H1 (cell line): ENCODE measurements at regions not wholly inside any gene's neighbourhood (a gene's known extent, or its start where the extent isn't known, plus 50 kb on each side); places are given as distances from the start of the nearest gene placed in this dataset.

Source experiments
- CTCF ChIA-PET: fragments of 300-600 bp; sonication (Branson Sonifier 250); formaldehyde crosslinking; loops from one replicate; lab custom pipeline; 2021; ENCODE audit not compliant: partially characterized antibody; lab: Charles Lee
- POLR2A ChIA-PET: fragments of 300-600 bp; sonication (Branson Sonifier 250); formaldehyde crosslinking; loops from one replicate; lab custom pipeline; 2021; ENCODE audit warnings: inconsistent platforms; ENCODE audit not compliant: partially characterized antibody; lab: Charles Lee
- DNase-seq, 2 experiments: peaks; one replicate each; pipeline versions ENCODE4 v3.0.0 to v3.0.0-alpha.2; 2010 to 2022; ENCODE audit warnings: low spot score in 2 of 2, low read depth in 1 of 2, mixed read lengths in 1 of 2
- FAIRE-seq: peaks from 2 replicates; lab custom pipeline; 2011; peaks lifted over from hg19 to GRCh38; lab: Jason Lieb, UNC
- H2AFZ ChIP-seq: 2 replicates; pipeline ENCODE4 v1.8.1; 2012; ENCODE audit warnings: low read length, inconsistent platforms
- H2AK5ac ChIP-seq: 2 replicates; pipeline ENCODE4 v1.6.1; 2013; ENCODE audit warnings: low read depth, low read length
- H2BK120ac ChIP-seq: replicated peaks from 2 replicates; pipeline ENCODE3; 2013; ENCODE audit warnings: low read depth, low read length, inconsistent platforms
- H2BK12ac ChIP-seq: 2 replicates; pipeline ENCODE4 v1.6.1; 2013; ENCODE audit warnings: low read depth, low read length
- H2BK15ac ChIP-seq: 2 replicates; pipeline ENCODE4 v1.6.1; 2013; ENCODE audit warnings: low read length
- H2BK20ac ChIP-seq: 2 replicates; pipeline ENCODE4 v1.6.1; 2013; ENCODE audit warnings: low read length
- H2BK5ac ChIP-seq: 2 replicates; pipeline ENCODE4 v1.6.1; 2013; ENCODE audit warnings: low read depth, low read length
- H3K14ac ChIP-seq: 2 replicates; pipeline ENCODE4 v1.6.1; 2013; ENCODE audit warnings: inconsistent platforms; ENCODE audit not compliant: insufficient read length
- H3K18ac ChIP-seq: 2 replicates; pipeline ENCODE4 v1.6.1; 2013; ENCODE audit warnings: low read length; ENCODE audit errors: extremely low read depth
- H3K23ac ChIP-seq: 2 replicates; pipeline ENCODE4 v1.6.1; 2013; ENCODE audit warnings: inconsistent platforms; ENCODE audit not compliant: insufficient read length
- H3K23me2 ChIP-seq: 2 replicates; pipeline ENCODE4 v1.6.1; 2013; ENCODE audit warnings: low read depth, low read length
- H3K27ac ChIP-seq: 2 replicates; pipeline ENCODE4 v1.6.1; 2011; ENCODE audit warnings: low read depth, low read length, inconsistent platforms
- H3K27me3 ChIP-seq, 4 experiments: replicated peaks in 1 of 4; 1 replicate in 1 of 4; 2 replicates in 3 of 4; pipeline versions ENCODE4 v1.6.1 to v1.8.1; 2011 to 2013; ENCODE audit warnings: low read length in 3 of 4, mild to moderate bottlenecking in 3 of 4, inconsistent platforms in 2 of 4, mixed read lengths in 2 of 4, moderate library complexity in 1 of 4; ENCODE audit not compliant: control insufficient read depth in 3 of 4, insufficient read depth in 3 of 4; ENCODE audit errors: extremely low read depth in 1 of 4
- H3K36me3 ChIP-seq, 4 experiments: 2 replicates each; pipeline versions ENCODE4 v1.6.1 to v1.8.1; 2011 to 2013; ENCODE audit warnings: mild to moderate bottlenecking in 4 of 4, low read length in 3 of 4, moderate library complexity in 2 of 4, control low read depth in 1 of 4, inconsistent platforms in 1 of 4; ENCODE audit not compliant: insufficient read depth in 4 of 4, control insufficient read depth in 2 of 4
- H3K4ac ChIP-seq: replicated peaks from 2 replicates; pipeline ENCODE3; 2013; ENCODE audit warnings: low read length, low read depth, mixed read lengths, inconsistent platforms; ENCODE audit not compliant: insufficient read length
- H3K4me1 ChIP-seq, 4 experiments: replicated peaks in 1 of 4; 1 replicate in 1 of 4; 2 replicates in 3 of 4; pipeline versions ENCODE4 v1.6.1 to v1.8.1; 2011 to 2013; ENCODE audit warnings: low read length in 3 of 4, inconsistent platforms in 2 of 4, mixed read lengths in 1 of 4; ENCODE audit not compliant: insufficient read depth in 4 of 4, control insufficient read depth in 3 of 4
- H3K4me2 ChIP-seq, 2 experiments: 2 replicates each; pipeline versions ENCODE4 v1.6.1 to v1.8.1; 2011 to 2013; ENCODE audit warnings: low read depth in 2 of 2, low read length in 2 of 2, control low read depth in 1 of 2, inconsistent platforms in 1 of 2, mild to moderate bottlenecking in 1 of 2; ENCODE audit not compliant: insufficient read depth in 1 of 2
- H3K4me3 ChIP-seq, 4 experiments: fragments of 200-600, 300-600 bp in 1 of 4; sonication (generic), shearing (Covaris generic), sonication (Bioruptor Twin) in 1 of 4; 2 replicates each; pipeline versions ENCODE4 v1.5.1 to v1.8.1; 2011 to 2016; ENCODE audit warnings: low read length in 4 of 4, low read depth in 3 of 4, control low read depth in 2 of 4, inconsistent platforms in 2 of 4, mild to moderate bottlenecking in 2 of 4, mixed read lengths in 1 of 4, moderate library complexity in 1 of 4; ENCODE audit not compliant: insufficient read depth in 2 of 4; ENCODE audit errors: extremely low read depth in 1 of 4
- H3K56ac ChIP-seq: replicated peaks from 2 replicates; pipeline ENCODE3; 2013; ENCODE audit warnings: low read depth, mild to moderate bottlenecking, mixed read lengths, low read length, inconsistent platforms; ENCODE audit not compliant: insufficient read length
- H3K79me1 ChIP-seq: 2 replicates; pipeline ENCODE4 v1.6.1; 2013; ENCODE audit warnings: low read depth, low read length, control low read depth
- H3K79me2 ChIP-seq, 2 experiments: 2 replicates each; pipeline versions ENCODE4 v1.6.1 to v1.8.1; 2012 to 2013; ENCODE audit warnings: low read length in 2 of 2, mild to moderate bottlenecking in 2 of 2, inconsistent platforms in 1 of 2; ENCODE audit not compliant: insufficient read depth in 2 of 2, control insufficient read depth in 1 of 2
- H3K9ac ChIP-seq, 4 experiments: replicated peaks in 1 of 4; 1 replicate in 1 of 4; 2 replicates in 3 of 4; pipeline versions ENCODE4 v1.6.1 to v1.8.1; 2011 to 2013; ENCODE audit warnings: low read depth in 3 of 4, low read length in 3 of 4, control low read depth in 2 of 4, mild to moderate bottlenecking in 2 of 4, moderate library complexity in 2 of 4, inconsistent platforms in 1 of 4; ENCODE audit errors: extremely low read depth in 1 of 4
- H3K9me3 ChIP-seq, 2 experiments: 2 replicates each; pipeline versions ENCODE4 v1.6.1 to v1.8.1; 2012 to 2013; ENCODE audit warnings: mild to moderate bottlenecking in 2 of 2, moderate library complexity in 2 of 2, control low read depth in 1 of 2, inconsistent platforms in 1 of 2, low read depth in 1 of 2, low read length in 1 of 2, mixed read lengths in 1 of 2; ENCODE audit not compliant: insufficient read depth in 2 of 2
- H4K20me1 ChIP-seq, 2 experiments: replicated peaks in 1 of 2; 2 replicates each; pipeline versions ENCODE3 to v1.8.1; 2011 to 2013; ENCODE audit warnings: inconsistent platforms in 2 of 2, low read length in 2 of 2, mild to moderate bottlenecking in 1 of 2; ENCODE audit not compliant: insufficient read depth in 2 of 2, control insufficient read depth in 1 of 2
- H4K5ac ChIP-seq: 2 replicates; pipeline ENCODE4 v1.6.1; 2013; ENCODE audit warnings: low read length, low read depth, mixed read lengths, inconsistent platforms; ENCODE audit not compliant: insufficient read length
- H4K8ac ChIP-seq: 2 replicates; pipeline ENCODE4 v1.8.0; 2013; ENCODE audit warnings: mild to moderate bottlenecking, moderate library complexity, low read length, inconsistent platforms; ENCODE audit not compliant: insufficient read depth; ENCODE audit errors: extremely low read depth
- H4K91ac ChIP-seq: replicated peaks from 2 replicates; pipeline ENCODE3; 2013; ENCODE audit warnings: low read length, mixed read lengths, inconsistent platforms; ENCODE audit not compliant: insufficient read length
- CBX8 ChIP-seq: fragments of 300-800, 300-1000 bp; sonication (generic); IDR thresholded peaks from 2 replicates; pipeline ENCODE4 v1.7.1; 2016; ENCODE audit warnings: low read depth, low read length, borderline replicate concordance
- CTBP2 ChIP-seq: IDR thresholded peaks from 2 replicates; pipeline ENCODE4 v1.7.0; 2011; ENCODE audit warnings: borderline replicate concordance, mild to moderate bottlenecking, moderate library complexity, mixed read lengths, low read length; ENCODE audit not compliant: insufficient read depth, insufficient read length
- HDAC2 ChIP-seq, 2 experiments: fragments of 300-600 bp in 1 of 2; sonication (generic) in 1 of 2; IDR thresholded peaks; 2 replicates each; pipeline ENCODE4 v1.6.1; 2011 to 2012; ENCODE audit warnings: low read depth in 2 of 2, low read length in 2 of 2, mild to moderate bottlenecking in 2 of 2, moderate library complexity in 2 of 2, borderline replicate concordance in 1 of 2, inconsistent platforms in 1 of 2
- HDAC6 ChIP-seq: IDR thresholded peaks from one replicate; pipeline ENCODE4 v1.7.1; 2012; ENCODE audit warnings: low read depth, mild to moderate bottlenecking, inconsistent platforms, low read length, moderate library complexity
- KDM1A ChIP-seq: fragments of 200-600, 300-600 bp; sonication (generic); IDR thresholded peaks from 2 replicates; pipeline ENCODE4 v1.7.1; 2016; ENCODE audit warnings: mild to moderate bottlenecking, low read length, borderline replicate concordance
- NANOG ChIP-seq: IDR thresholded peaks from 2 replicates; pipeline ENCODE4 v1.6.1; 2011; ENCODE audit warnings: low read length, low read depth, mild to moderate bottlenecking, inconsistent platforms; ENCODE audit not compliant: insufficient read depth, poor library complexity, severe bottlenecking
- PHF8 ChIP-seq: fragments of 200-600 bp; sonication (generic); conservative IDR thresholded peaks from 2 replicates; pipeline ENCODE4 v1.7.1; 2012; ENCODE audit warnings: low read depth, mild to moderate bottlenecking, inconsistent platforms, low read length, moderate library complexity
- POLR2A ChIP-seq, 2 experiments: IDR thresholded peaks; 1 replicate in 1 of 2; 2 replicates in 1 of 2; pipeline ENCODE4 v1.6.1; 2011; ENCODE audit warnings: low read depth in 2 of 2, low read length in 2 of 2, mild to moderate bottlenecking in 2 of 2; ENCODE audit errors: control extremely low read depth in 1 of 2
- RXRA ChIP-seq: IDR thresholded peaks from 2 replicates; pipeline ENCODE4 v1.6.1; 2011; ENCODE audit warnings: low read depth, mild to moderate bottlenecking, low read length, moderate library complexity; ENCODE audit not compliant: insufficient read depth
- SIX5 ChIP-seq: IDR thresholded peaks from 2 replicates; pipeline ENCODE4 v1.6.1; 2011; ENCODE audit warnings: mild to moderate bottlenecking, low read depth, low read length
- TAF7 ChIP-seq: optimal IDR thresholded peaks from 2 replicates; pipeline ENCODE3; 2011; ENCODE audit warnings: low read depth, mild to moderate bottlenecking, inconsistent platforms, low read length, moderate library complexity, borderline replicate concordance
- TCF12 ChIP-seq: IDR thresholded peaks from 2 replicates; pipeline ENCODE4 v1.6.1; 2011; ENCODE audit warnings: low read depth, mild to moderate bottlenecking, low read length
- YY1 ChIP-seq: IDR thresholded peaks from 2 replicates; pipeline ENCODE4 v1.6.1; 2011; ENCODE audit warnings: low read depth, mild to moderate bottlenecking, low read length
- WGBS, 2 experiments: shearing (Covaris generic) in 1 of 2; methylation state at CpG; one replicate each; pipeline versions ENCODE4 v1.1.6 to v1.1.7; 2013 to 2015; ENCODE audit warnings: low lambda C conversion rate in 2 of 2, mixed read lengths in 2 of 2, inconsistent platforms in 1 of 2, low coverage in 1 of 2, missing lambda C conversion rate in 1 of 2; ENCODE audit not compliant: insufficient replicate concordance in 2 of 2, insufficient coverage in 1 of 2, insufficient read length in 1 of 2; ENCODE audit errors: extremely low coverage in 1 of 2, missing lambda C conversion rate in 1 of 2; 5-methylcytosine and 5-hydroxymethylcytosine counted together
- TF ChIP-seq, protein P1 (sequence below): IDR thresholded peaks from 2 replicates; pipeline ENCODE4 v1.6.1; 2012; ENCODE audit warnings: inconsistent platforms

DNA sequence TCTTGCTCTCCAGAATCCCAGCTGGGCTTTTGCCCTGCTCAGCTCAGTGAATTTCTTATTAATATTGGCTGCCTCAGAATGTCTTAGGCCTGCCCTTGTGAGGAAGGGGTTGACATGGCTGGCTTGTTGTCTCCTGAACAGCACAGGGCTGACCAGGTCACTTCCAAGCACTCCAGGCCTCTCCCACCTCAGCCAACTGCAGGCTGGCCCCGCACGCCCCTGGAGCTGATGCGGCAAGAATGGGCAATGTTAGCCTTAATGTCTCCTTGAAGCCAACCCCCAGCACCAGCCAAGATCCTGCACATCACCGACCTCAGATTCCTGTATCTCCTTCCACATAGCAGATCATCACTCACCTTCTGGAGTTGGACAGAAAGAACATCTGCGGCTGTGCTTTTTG, 598.6 kb downstream of the AJAP1 start:
- Histone ChIP-seq H3K23me2 (no peaks in the 10 kb centered on the region), H3K9me3 (0 out of 4 replicates have a peak, but pooled peaks cover 0 to 2% of the 10 kb centered on the region in 2 experiments), H2BK5ac (no peak overlapping the region), H3K18ac (no peak overlapping the region), H2AFZ (no peak overlapping the region), H3K27me3 (no peaks in the 10 kb centered on the region), H3K27ac (no peak overlapping the region), H3K79me1 (no peaks in the 10 kb centered on the region), H3K79me2 (no peaks in the 10 kb centered on the region), H3K4ac (no peak overlapping the region), H3K4me3 (no peak overlapping the region), H2AK5ac (no peak overlapping the region), H2BK12ac (no peak overlapping the region), H3K36me3 (no peaks in the 10 kb centered on the region), H4K8ac (no peak overlapping the region), H2BK20ac (no peak overlapping the region), H3K4me2 (no peak overlapping the region), H3K4me1 (no peaks in the 10 kb centered on the region), H3K56ac (no peak overlapping the region), H2BK120ac (no peak overlapping the region), H4K5ac (no peak overlapping the region), H3K14ac (no peak overlapping the region), H3K23ac (no peak overlapping the region), H3K9ac (no peak overlapping the region), H4K20me1 (no peaks in the 10 kb centered on the region), H2BK15ac (no peak overlapping the region), H4K91ac (no peak overlapping the region)
- ChIA-PET POLR2A (no interaction called here), CTCF (interaction anchor here (0.6 to 1.7 kb wide), 4 partner anchors 9 to 51 kb away, joined by 3 to 4 read pairs (median 4); no protein-coding TSS in a partner anchor)
- DNase-seq, result no peak
- FAIRE-seq, result no peak
- 94% methylated on average over 5 of the region's 5 CpGs; no CpG with 5 or more reads in 1 of the 2 experiments for WGBS, 2 experiments
- no peak for TF ChIP-seq HDAC6
- no peak for TF ChIP-seq CTBP2
- no peak for TF ChIP-seq KDM1A
- TF ChIP-seq, protein P1, sequence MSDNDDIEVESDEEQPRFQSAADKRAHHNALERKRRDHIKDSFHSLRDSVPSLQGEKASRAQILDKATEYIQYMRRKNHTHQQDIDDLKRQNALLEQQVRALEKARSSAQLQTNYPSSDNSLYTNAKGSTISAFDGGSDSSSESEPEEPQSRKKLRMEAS, result no peak
- no peak for TF ChIP-seq POLR2A (IDR thresholded peaks at IDR 0.05; ENCODE audit: control extremely low read depth in 1 of 2, low read depth in 2 of 2, low read length in 2 of 2)
- TF ChIP-seq YY1, result no peak
- no peak for TF ChIP-seq RXRA
- TF ChIP-seq HDAC2 (IDR thresholded peaks at IDR 0.05; ENCODE audit: borderline replicate concordance in 1 of 2, low read depth in 2 of 2, low read length in 2 of 2), result no peak
- TF ChIP-seq CBX8, result no peak
- TF ChIP-seq TAF7, result no peak
- TF ChIP-seq PHF8, result no peak
- no peak for TF ChIP-seq SIX5
- TF ChIP-seq NANOG, result no peak
- TF ChIP-seq TCF12, result no peak
